ENCODE measurements at regions not wholly inside any gene's neighbourhood (a gene's known extent, or its start where the extent isn't known, plus 50 kb on each side); places are given as distances from the start of the nearest gene placed in this dataset.

DNA sequence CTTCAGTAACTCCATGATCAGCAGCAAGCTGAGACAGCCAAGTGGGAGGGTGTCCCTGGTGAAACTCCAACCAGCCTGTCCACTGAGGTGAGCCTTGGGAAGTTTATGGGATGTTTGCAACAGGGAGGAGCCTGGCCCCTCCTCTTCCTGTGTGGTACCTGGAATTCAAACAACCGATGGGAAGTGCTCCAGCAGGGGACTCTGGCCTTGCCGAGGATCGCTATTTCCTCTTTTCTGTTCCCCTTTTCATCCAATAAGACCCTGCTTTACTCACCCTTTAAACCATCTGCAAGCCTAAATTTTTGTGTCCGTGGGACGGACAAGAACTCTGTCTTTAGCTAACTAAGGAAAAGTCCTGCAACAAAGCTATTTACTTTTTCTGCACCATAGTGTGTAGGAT lies 491.1 kb upstream of the ZMIZ1 start:
- TF ChIP-seq CTCF (IDR thresholded peaks at IDR 0.05) (no peak), ZFX (IDR thresholded peaks at IDR 0.05; ENCODE audit: borderline replicate concordance) (no peak)

Measured in 22Rv1 (cell line).